Activated naive CD4-positive, alpha-beta T cell treated with anti-CD3 and anti-CD28 coated beads, Interleukin-2, amount 10 ng/mL, durations not matched to agents 7 days and 5 days (primary cell): ENCODE measurements at regions not wholly inside any gene's neighbourhood (a gene's known extent, or its start where the extent isn't known, plus 50 kb on each side); places are given as distances from the start of the nearest gene placed in this dataset.

Experiments used
- CTCF ChIA-PET: fragments of 350-600 bp; sonication (Branson Sonifier 250); formaldehyde crosslinking; loops from one replicate; lab custom pipeline; 2021; ENCODE audit warnings: antibody characterized with exemption; lab: Charles Lee
- DNase-seq: peaks from one replicate; pipeline ENCODE4 v3.0.0-alpha.2; 2020
- H3K27ac Mint-ChIP-seq: one replicate; pipeline ENCODE4 v1.8.0; 2021; ENCODE audit warnings: mild to moderate bottlenecking, moderate library complexity, mixed read lengths
- H3K27me3 Mint-ChIP-seq: one replicate; pipeline ENCODE4 v1.8.0; 2021; ENCODE audit warnings: mild to moderate bottlenecking, mixed read lengths
- H3K36me3 Mint-ChIP-seq: one replicate; pipeline ENCODE4 v1.8.0; 2021; ENCODE audit warnings: mixed read lengths
- H3K4me1 Mint-ChIP-seq: one replicate; pipeline ENCODE4 v1.8.0; 2021; ENCODE audit warnings: mixed read lengths
- H3K4me3 Mint-ChIP-seq: one replicate; pipeline ENCODE4 v1.8.0; 2021; ENCODE audit warnings: mild to moderate bottlenecking, moderate library complexity, mixed read lengths
- H3K9me3 Mint-ChIP-seq: one replicate; pipeline ENCODE4 v1.8.0; 2021; ENCODE audit warnings: mixed read lengths

DNA sequence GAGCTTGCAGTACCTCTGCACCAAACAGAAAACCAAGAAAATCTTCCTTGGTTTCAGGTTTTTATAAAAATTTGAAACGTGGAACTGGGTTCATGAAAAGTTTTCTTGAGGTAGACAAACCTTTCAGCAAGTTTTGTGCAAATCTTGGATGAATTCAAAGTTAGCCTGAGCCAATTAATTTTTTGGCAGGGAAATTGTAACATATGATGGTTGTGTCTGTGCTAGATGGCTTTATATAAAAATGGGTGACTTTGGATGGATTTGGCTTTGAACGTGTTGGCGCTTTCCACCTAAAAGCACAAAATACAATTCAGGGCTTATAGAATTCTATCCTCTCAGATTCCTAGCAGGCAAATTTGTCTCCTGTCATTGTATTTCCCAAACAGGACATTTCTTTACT is 524.4 kb downstream of the CAAP1 start:
- CTCF ChIA-PET, result no interaction called here

DNA sequence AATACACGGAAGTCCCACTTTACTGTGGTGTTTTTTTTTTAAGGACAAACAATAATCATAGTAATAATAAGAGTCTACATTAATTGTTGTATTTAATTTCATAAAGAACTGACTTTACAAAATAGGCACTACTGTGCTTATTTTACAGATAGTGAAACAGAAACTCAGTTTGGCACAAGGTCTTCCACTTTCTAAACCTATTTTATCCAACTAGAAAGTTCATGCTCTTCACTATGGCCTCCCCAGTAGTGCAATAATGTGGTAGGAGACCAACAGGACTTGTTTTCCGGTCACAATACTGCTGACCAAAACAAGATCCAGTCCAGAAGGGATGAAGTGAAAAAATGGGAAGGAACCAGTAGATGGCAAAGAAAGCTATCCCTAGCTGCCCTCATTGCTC is 531.6 kb downstream of the CAAP1 start:
- no peak for DNase-seq
- peaks cover 8% of the 10 kb centered on the region for H3K9me3 Mint-ChIP-seq
- CTCF ChIA-PET, result no interaction called here
- H3K27me3 Mint-ChIP-seq, result no peaks in the 10 kb centered on the region
- no peaks in the 10 kb centered on the region for H3K4me1 Mint-ChIP-seq
- H3K36me3 Mint-ChIP-seq, result no peaks in the 10 kb centered on the region
- no peak overlapping the region for H3K27ac Mint-ChIP-seq
- no peak overlapping the region for H3K4me3 Mint-ChIP-seq

More for the DNA sequence above, 524.4 kb downstream of the CAAP1 start:
- no peaks in the 10 kb centered on the region for H3K27me3 Mint-ChIP-seq
- no peak overlapping the region for H3K4me3 Mint-ChIP-seq
- no peak for DNase-seq
- H3K4me1 Mint-ChIP-seq, result no peaks in the 10 kb centered on the region
- no peaks in the 10 kb centered on the region for H3K36me3 Mint-ChIP-seq
- peaks cover 3% of the 10 kb centered on the region for H3K9me3 Mint-ChIP-seq
- no peak overlapping the region for H3K27ac Mint-ChIP-seq

DNA sequence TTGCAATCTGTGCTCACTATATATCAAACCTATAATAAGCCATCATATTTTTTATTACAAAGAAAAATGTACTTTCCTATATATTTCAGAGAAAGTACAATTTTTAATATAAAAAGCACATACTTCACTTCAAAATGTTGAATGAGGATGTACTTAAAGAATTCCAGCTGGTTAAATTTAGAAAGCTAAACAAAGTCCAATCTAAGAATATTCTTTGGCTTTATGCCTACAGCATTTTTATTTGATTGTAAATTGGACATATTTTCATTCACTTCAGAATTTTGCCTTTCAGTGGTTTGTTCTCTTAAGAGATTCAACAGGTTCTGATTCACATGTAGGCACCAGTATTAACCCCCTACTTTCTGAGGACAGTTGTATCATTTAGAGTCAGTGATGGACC is 533.8 kb downstream of the CAAP1 start:
- Mint-ChIP-seq H3K4me3 (no peak overlapping the region), H3K4me1 (no peaks in the 10 kb centered on the region), H3K9me3 (peaks cover 5% of the 10 kb centered on the region), H3K36me3 (no peaks in the 10 kb centered on the region), H3K27me3 (no peaks in the 10 kb centered on the region), H3K27ac (no peak overlapping the region)
- CTCF ChIA-PET, result no interaction called here
- no peak for DNase-seq

DNA sequence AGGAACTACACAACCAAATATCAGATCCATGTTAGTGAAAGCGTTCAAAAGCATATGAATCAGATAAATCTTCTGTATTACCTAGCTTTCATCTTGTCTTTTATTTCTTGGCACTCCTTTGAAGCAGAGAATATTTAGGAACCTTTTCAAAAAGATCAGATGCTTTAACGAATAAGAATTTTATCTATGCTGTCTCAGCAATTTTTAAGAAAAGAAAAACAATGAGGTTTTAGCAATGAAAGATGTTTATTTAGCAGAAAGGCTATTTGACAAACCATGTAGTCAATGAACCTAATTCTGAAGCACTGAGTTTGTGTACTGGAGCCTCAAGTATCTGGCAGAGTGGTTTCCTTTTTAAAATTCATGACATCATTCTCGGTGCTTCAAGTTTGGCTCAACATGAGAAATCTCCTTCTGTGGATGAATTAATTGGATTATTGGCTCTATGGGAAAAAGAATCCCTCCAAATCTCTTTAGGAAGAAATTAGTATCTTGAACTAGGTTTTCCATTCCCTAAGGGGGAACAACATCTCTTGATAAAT is 534.7 kb downstream of the CAAP1 start:
- H3K27ac Mint-ChIP-seq, result no peak overlapping the region
- no peaks in the 10 kb centered on the region for H3K36me3 Mint-ChIP-seq
- H3K4me1 Mint-ChIP-seq, result no peaks in the 10 kb centered on the region
- H3K27me3 Mint-ChIP-seq, result no peaks in the 10 kb centered on the region
- no peak for DNase-seq
- no peak overlapping the region for H3K4me3 Mint-ChIP-seq
- CTCF ChIA-PET, result no interaction called here
- peaks cover 7% of the 10 kb centered on the region for H3K9me3 Mint-ChIP-seq

DNA sequence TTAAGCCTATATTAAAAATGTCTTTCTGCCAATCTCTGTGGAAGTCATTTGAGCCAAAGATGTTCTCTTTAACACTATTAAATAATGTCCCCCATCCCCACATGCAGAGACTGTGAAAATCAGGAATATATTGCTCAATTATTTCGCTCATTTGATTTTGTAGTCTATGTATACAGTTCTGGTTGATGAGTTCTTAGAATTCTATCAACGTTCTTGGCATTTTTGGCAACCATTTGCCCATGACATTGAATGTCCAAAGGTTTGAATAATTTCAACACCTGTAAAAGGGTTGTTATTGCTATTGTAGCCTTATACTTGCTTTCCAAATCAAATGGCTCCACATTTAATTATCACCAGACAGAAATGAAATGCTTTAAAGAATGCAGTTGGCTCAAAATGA is 536.1 kb downstream of the CAAP1 start:
- Mint-ChIP-seq H3K9me3 (peaks cover 10% of the 10 kb centered on the region), H3K27me3 (no peaks in the 10 kb centered on the region), H3K4me1 (no peaks in the 10 kb centered on the region), H3K4me3 (no peak overlapping the region), H3K27ac (no peak overlapping the region), H3K36me3 (no peaks in the 10 kb centered on the region)
- CTCF ChIA-PET, result no interaction called here
- no peak for DNase-seq

DNA sequence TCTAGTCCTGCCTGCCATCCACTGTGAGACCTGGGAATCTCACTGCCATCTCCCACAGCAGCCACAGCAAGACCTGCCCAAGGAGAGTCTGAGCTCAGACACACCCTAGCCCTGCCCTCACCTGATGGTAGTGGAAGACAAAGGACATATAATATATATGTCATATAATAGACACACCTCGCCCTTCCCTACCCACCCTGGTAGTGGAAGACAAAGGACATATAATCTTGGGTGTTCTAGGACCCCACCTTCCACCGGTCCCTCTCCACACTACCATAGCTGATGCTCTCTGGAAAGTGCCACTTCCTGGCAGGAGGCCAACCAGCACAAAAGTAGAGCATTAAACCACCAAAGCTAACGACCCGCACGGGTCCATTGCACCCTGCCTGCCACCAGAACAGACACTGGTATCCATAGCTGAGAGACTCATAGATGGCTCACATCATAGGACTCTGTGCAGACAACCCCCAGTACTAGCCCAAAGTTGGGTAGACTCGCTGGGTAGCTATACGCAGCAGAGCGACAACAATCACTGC is 545.6 kb downstream of the CAAP1 start:
- Mint-ChIP-seq H3K27ac (no peak overlapping the region), H3K4me1 (no peaks in the 10 kb centered on the region), H3K4me3 (no peak overlapping the region), H3K27me3 (no peaks in the 10 kb centered on the region), H3K9me3 (peaks cover 15% of the 10 kb centered on the region), H3K36me3 (no peaks in the 10 kb centered on the region)
- CTCF ChIA-PET, result interaction anchor here (1.6 kb wide), 1 partner anchor 22 kb away, joined by 4 read pairs; no protein-coding TSS in a partner anchor
- DNase-seq, result no peak

DNA sequence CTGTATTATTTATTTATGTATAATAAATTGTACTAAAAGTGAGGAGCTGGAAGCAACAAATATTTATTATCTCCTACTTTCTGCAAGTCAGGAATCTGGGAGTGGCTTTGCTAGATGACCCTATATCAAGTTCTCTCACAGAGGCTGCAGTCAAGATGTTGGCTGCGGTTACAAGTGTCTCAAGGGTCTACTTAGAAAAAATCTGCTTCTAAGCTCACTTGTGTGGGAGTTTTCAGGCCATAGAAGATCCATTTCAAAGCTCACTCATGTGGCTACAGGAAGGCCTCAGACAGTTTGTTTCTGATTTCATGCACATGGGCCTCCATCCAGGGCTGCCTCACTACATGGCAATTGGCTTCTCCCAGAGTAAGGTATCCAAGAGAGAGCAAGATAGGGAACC is 551.1 kb downstream of the CAAP1 start:
- Mint-ChIP-seq H3K36me3 (no peaks in the 10 kb centered on the region), H3K27ac (no peak overlapping the region), H3K9me3 (peaks cover 11% of the 10 kb centered on the region), H3K4me3 (no peak overlapping the region), H3K4me1 (no peaks in the 10 kb centered on the region), H3K27me3 (no peaks in the 10 kb centered on the region)
- CTCF ChIA-PET, result no interaction called here
- DNase-seq, result no peak

DNA sequence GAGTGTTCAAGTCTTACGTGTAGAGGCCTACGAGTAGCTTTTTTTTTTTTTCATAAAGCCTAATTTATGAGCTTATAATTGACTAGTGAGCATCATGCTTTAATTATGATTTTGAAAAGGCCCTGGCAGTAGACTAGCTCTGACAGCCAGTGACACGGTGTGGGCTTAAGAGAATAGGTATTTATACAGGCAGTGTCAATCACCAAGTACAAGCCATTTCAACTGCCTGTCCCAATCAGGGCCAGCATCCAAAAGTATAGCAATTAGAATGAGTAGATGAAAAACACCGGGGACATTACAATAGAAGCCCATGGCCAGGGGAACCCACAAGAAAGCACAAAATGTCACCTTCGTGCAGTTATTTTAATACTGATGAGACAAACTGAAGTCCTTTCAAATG is 552.8 kb downstream of the CAAP1 start:
- no peak for DNase-seq
- no peaks in the 10 kb centered on the region for H3K4me1 Mint-ChIP-seq
- CTCF ChIA-PET, result no interaction called here
- no peak overlapping the region for H3K27ac Mint-ChIP-seq
- no peak overlapping the region for H3K4me3 Mint-ChIP-seq
- H3K27me3 Mint-ChIP-seq, result no peaks in the 10 kb centered on the region
- H3K36me3 Mint-ChIP-seq, result no peaks in the 10 kb centered on the region
- H3K9me3 Mint-ChIP-seq, result peaks cover 8% of the 10 kb centered on the region

DNA sequence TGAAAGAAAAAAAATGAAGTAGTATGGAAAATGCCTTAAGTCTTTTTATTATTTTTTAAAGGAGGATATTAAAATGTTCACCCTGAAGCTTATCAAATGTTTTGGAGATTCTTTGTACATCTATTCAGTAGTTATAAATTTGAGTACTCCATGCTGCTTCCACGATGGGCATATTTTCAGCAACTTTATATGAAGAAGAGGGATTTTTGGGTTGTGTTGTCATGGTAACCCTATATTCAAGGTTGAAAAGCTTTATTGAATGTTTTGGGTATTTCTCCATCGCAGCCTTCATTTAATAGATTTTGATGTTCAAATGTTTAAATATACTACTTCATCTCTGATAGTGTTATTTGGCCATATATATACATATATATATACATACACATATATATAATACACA is 557.5 kb downstream of the CAAP1 start:
- H3K27me3 Mint-ChIP-seq, result no peaks in the 10 kb centered on the region
- H3K4me1 Mint-ChIP-seq, result no peaks in the 10 kb centered on the region
- DNase-seq, result no peak
- no peaks in the 10 kb centered on the region for H3K36me3 Mint-ChIP-seq
- CTCF ChIA-PET, result no interaction called here
- H3K27ac Mint-ChIP-seq, result no peak overlapping the region
- no peaks in the 10 kb centered on the region for H3K9me3 Mint-ChIP-seq
- H3K4me3 Mint-ChIP-seq, result no peak overlapping the region

DNA sequence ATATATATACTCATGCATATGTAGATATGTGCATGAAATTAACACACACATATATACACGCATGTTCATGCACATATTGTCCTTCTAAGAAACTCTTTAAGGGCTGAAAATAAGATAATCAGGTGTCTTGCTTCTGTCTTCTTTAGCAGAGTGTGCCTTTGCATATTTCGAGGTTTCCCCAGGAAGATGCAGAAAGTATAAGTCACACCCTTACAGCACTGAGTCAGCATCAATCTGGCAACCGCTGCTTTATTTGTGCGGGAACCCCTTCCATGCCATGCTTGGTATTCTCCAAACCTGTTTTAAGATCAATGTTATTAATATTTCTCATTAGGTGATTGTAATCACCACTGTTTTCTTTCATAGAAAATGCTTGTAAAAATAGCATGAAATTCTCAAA is 557.9 kb downstream of the CAAP1 start:
- Mint-ChIP-seq H3K4me3 (no peak overlapping the region), H3K36me3 (no peaks in the 10 kb centered on the region), H3K9me3 (no peaks in the 10 kb centered on the region), H3K27me3 (no peaks in the 10 kb centered on the region), H3K27ac (no peak overlapping the region), H3K4me1 (no peaks in the 10 kb centered on the region)
- CTCF ChIA-PET, result no interaction called here
- DNase-seq, result no peak

DNA sequence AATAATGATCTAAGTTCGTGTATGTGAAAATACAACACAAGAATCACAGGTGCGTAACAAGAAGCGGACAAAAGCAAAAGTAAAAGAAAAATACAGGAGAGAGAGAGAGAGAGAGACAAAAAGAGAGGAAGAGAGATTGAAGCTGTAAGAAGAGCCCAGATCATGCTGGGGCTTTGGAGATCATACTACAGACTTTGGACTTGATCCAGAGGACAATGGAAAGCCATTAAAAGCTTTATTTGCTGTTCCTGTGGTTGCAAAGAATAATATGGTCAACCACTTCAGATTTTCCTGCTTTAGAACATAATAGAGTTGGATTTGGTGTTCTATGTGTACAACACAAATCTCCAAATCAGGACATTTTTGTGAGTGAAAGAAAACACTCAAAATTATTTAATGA is 561.4 kb downstream of the CAAP1 start:
- DNase-seq, result no peak
- Mint-ChIP-seq H3K36me3 (no peaks in the 10 kb centered on the region), H3K4me1 (no peaks in the 10 kb centered on the region), H3K4me3 (no peak overlapping the region), H3K27ac (no peak overlapping the region), H3K9me3 (no peaks in the 10 kb centered on the region), H3K27me3 (no peaks in the 10 kb centered on the region)
- CTCF ChIA-PET, result no interaction called here

DNA sequence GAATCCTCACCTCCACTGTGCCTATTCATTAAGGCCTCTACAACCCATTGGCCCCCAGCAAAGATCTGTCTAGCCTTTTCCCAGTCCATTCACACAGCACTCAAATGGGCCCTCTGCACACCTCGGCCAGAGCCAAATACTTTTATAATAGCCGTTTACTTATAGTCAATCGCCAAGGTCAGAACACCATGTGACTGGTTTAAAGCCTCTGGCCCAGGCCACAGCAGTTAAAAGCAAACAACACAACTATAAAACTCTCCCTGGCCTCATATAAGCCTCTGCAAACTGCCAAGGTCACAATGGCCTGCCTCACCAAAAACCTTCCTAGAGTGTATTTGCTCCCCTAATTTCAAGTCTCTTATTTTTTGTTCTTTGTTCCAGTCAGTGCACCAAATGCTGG is 562.6 kb downstream of the CAAP1 start:
- no peak for DNase-seq
- CTCF ChIA-PET, result no interaction called here
- H3K4me3 Mint-ChIP-seq, result no peak overlapping the region
- no peaks in the 10 kb centered on the region for H3K36me3 Mint-ChIP-seq
- no peaks in the 10 kb centered on the region for H3K27me3 Mint-ChIP-seq
- no peaks in the 10 kb centered on the region for H3K4me1 Mint-ChIP-seq
- no peaks in the 10 kb centered on the region for H3K9me3 Mint-ChIP-seq
- H3K27ac Mint-ChIP-seq, result no peak overlapping the region

DNA sequence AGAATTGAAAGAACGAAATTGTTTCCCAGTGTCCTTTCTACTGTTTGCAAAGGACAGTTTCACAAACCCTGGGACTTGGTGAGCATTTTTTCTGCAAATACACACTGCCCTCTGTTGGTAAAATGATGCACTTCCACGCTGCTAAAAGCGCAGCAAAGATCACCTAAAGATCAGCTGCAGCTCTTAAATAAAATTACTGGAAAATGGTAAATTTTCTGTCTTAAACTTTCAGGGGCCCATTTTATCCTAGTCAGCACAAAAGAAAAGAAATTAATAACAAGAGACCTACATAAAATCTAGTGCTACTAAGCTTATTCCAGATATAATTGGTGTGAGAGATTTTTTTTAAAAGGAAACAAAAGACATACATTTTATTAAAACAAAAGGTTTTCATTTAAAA is 566.0 kb downstream of the CAAP1 start:
- Mint-ChIP-seq H3K36me3 (no peaks in the 10 kb centered on the region), H3K4me3 (no peak overlapping the region), H3K4me1 (no peaks in the 10 kb centered on the region), H3K9me3 (no peaks in the 10 kb centered on the region), H3K27ac (no peak overlapping the region), H3K27me3 (no peaks in the 10 kb centered on the region)
- DNase-seq, result no peak
- CTCF ChIA-PET, result interaction anchor here (0.9 to 1.9 kb wide), 2 partner anchors 362 to 366 kb away, joined by 3 to 7 read pairs; no protein-coding TSS in a partner anchor

DNA sequence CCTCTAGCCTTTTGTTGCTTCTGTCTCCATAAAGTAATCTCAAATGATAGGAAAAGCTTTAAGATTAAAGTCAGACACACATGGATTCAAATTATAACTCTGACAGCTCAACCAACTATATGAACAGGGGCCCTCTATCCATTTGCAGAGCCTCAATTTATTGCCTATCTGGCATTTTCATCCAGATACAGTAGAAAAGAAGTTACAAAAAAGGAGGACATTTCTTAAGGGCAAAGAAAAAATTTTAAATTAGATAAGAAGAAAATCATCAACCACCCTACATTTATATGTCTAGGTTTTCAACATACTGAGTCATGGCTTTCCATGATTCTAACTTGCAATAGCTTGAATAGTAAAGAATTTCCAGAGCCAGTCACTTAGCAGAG is 567.2 kb downstream of the CAAP1 start:
- no peaks in the 10 kb centered on the region for H3K36me3 Mint-ChIP-seq

DNA sequence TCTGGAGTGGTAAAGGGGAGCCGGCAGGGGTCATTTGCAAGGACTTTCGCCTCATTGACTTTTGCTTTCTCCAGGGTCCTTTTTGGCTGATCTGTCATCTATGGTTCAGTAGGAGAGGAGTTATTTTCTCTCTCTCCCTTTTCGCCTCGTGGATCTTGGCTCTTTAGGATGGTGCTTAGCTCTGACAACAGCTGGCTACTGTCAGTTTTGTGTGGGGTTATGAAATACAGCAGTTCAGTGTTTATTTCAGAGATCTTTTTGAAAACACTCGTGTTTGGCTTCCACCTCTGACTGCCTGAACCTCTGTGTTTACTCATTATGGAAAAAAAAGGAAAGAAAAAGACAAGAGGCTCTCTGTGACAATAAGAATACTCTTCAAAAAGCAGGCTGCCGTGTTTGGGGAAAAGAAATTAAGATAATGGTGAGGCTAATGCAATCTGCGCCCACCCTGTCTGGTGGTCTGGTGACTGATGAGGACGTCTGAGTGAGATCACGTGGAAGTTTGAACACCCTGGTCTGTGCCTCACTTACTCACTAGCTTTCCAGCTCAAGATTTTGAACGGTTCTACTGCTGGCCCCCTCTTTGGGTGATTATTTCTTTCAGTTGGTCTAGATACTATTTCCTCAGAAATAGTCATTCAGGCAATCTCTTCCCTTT is 567.7 kb downstream of the CAAP1 start:
- Mint-ChIP-seq H3K9me3 (no peaks in the 10 kb centered on the region), H3K36me3 (no peaks in the 10 kb centered on the region), H3K27ac (no peak overlapping the region), H3K4me1 (no peaks in the 10 kb centered on the region), H3K4me3 (no peak overlapping the region), H3K27me3 (no peaks in the 10 kb centered on the region)
- no peak for DNase-seq
- CTCF ChIA-PET, result interaction anchor here (0.6 to 1.9 kb wide), 3 partner anchors 23 to 360 kb away, joined by 3 to 7 read pairs (median 4); no protein-coding TSS in a partner anchor

More for the DNA sequence above, 567.2 kb downstream of the CAAP1 start:
- DNase-seq, result no peak
- CTCF ChIA-PET, result interaction anchor here (0.6 to 1.9 kb wide), 4 partner anchors 23 to 365 kb away, joined by 3 to 7 read pairs (median 4); no protein-coding TSS in a partner anchor
- no peak overlapping the region for H3K4me3 Mint-ChIP-seq
- no peak overlapping the region for H3K27ac Mint-ChIP-seq
- H3K27me3 Mint-ChIP-seq, result no peaks in the 10 kb centered on the region
- H3K4me1 Mint-ChIP-seq, result no peaks in the 10 kb centered on the region
- H3K9me3 Mint-ChIP-seq, result no peaks in the 10 kb centered on the region
